ENCODE measurements at regions not wholly inside any gene's neighbourhood (a gene's known extent, or its start where the extent isn't known, plus 50 kb on each side); places are given as distances from the start of the nearest gene placed in this dataset. TPM values are rescaled to one million over a fixed set of nuclear protein-coding genes. Genes with fewer than 3 reads are reported as not detected.

GRCh38 chrX:80876877-80877276 lies 67.2 kb upstream of the BRWD3 start:
- CTCF ChIA-PET, result interaction anchor here (0.8 to 1.2 kb wide), 2 partner anchors 319 to 500 kb away, joined by 3 to 11 read pairs; no protein-coding TSS in a partner anchor
- H3K9me3 Mint-ChIP-seq (ENCODE audit: insufficient read depth), result no peaks in the 10 kb centered on the region
- intact Hi-C loops (cut with micrococcal nuclease), result loop anchor here (10.0 kb wide), 1 partner anchor 318 kb away; no protein-coding TSS in a partner anchor

More at GRCh38 chrX:80876877-80877276, 67.2 kb upstream of the BRWD3 start:
- H3K27me3 Mint-ChIP-seq, result no peaks in the 10 kb centered on the region
- DNase-seq (peak; percentile 21), ATAC-seq (ENCODE audit: low read depth) (no peak)
- no peaks in the 10 kb centered on the region for H3K36me3 ChIP-seq (replicated peaks in 1 of 2; ENCODE audit: control extremely low read depth in 1 of 2, control insufficient read depth in 1 of 2, extremely low read depth in 1 of 2, insufficient read depth in 2 of 2, low read length in 1 of 2)
- no peaks in the 10 kb centered on the region for H3K27me3 ChIP-seq (replicated peaks in 1 of 4; ENCODE audit: control extremely low read depth in 1 of 4, control insufficient read depth in 3 of 4, insufficient read depth in 4 of 4, low read length in 3 of 4)
- H4K20me1 ChIP-seq (ENCODE audit: control insufficient read depth, insufficient read depth, low read length, poor library complexity, severe bottlenecking), result no peaks in the 10 kb centered on the region
- H3K4me1 Mint-ChIP-seq, result no peaks in the 10 kb centered on the region
- no peaks in the 10 kb centered on the region for H3K9me3 ChIP-seq (ENCODE audit: control extremely low read depth in 1 of 3, control insufficient read depth in 2 of 3, insufficient read depth in 1 of 3, low read length in 2 of 3)
- H3K4me3 ChIP-seq (ENCODE audit: control extremely low read depth in 1 of 5, extremely low read depth in 1 of 5, insufficient read depth in 1 of 5, low read depth in 2 of 5, low read length in 4 of 5), result no peak overlapping the region
- H3K4me2 ChIP-seq (replicated peaks; ENCODE audit: low read depth, low read length, poor library complexity, severe bottlenecking), result no peak overlapping the region
- no peak overlapping the region for H2AFZ ChIP-seq (ENCODE audit: insufficient read depth, low read depth, low read length, poor library complexity, severe bottlenecking)
- TF ChIP-seq EZH2 (IDR thresholded peaks at IDR 0.05; ENCODE audit: borderline replicate concordance, insufficient read depth, low read depth, low read length, poor library complexity, severe bottlenecking), result no peak
- peak; percentile 52 for TF ChIP-seq CTCF (IDR thresholded peaks at IDR 0.05)
- POLR2A ChIA-PET, result no interaction called here
- no peak overlapping the region for H3K27ac Mint-ChIP-seq
- no peaks in the 10 kb centered on the region for H3K79me2 ChIP-seq (ENCODE audit: control insufficient read depth, insufficient read depth, low read length)
- H3K9ac ChIP-seq (ENCODE audit: low read length), result no peak overlapping the region
- no peak overlapping the region for H3K27ac ChIP-seq (ENCODE audit: low read length in 2 of 2)
- H3K4me3 Mint-ChIP-seq, result no peak overlapping the region
- H3K4me1 ChIP-seq (ENCODE audit: control insufficient read depth in 2 of 2, insufficient read depth in 2 of 2, low read length in 2 of 2), result no peaks in the 10 kb centered on the region

Small RNAs in the stretch of these regions (small RNA-seq; reads per million reads assigned to genes)
- not detected for gene RNU6-493P (ENCODE audit: insufficient read length, low read depth, low replicate concordance)
